ENCODE measurements at regions not wholly inside any gene's neighbourhood (a gene's known extent, or its start where the extent isn't known, plus 50 kb on each side); places are given as distances from the start of the nearest gene placed in this dataset.

- Mint-ChIP-seq H3K27me3 (ENCODE audit: insufficient read depth, low read depth, poor library complexity) (no peaks in the 10 kb centered on the region), H3K4me3 (no peak overlapping the region), H3K36me3 (ENCODE audit: low read depth) (no peaks in the 10 kb centered on the region), H3K9me3 (peaks cover 5% of the 10 kb centered on the region; the same call in 1 of the 3 replicates), H3K4me1 (peaks cover 4% of the 10 kb centered on the region; the same call in 2 of the 3 replicates), H3K27ac (no peak overlapping the region)
- H3K27ac ChIP-seq (ENCODE audit: low read depth): no peak overlapping the region
- H3K4me2 ChIP-seq: no peak overlapping the region
- H3K4me1 ChIP-seq (ENCODE audit: insufficient read depth): no peaks in the 10 kb centered on the region
- H4K20me1 ChIP-seq (replicated peaks; ENCODE audit: insufficient read depth): no peaks in the 10 kb centered on the region
- H2AFZ ChIP-seq: no peak overlapping the region
- no peaks in the 10 kb centered on the region for H3K9me2 ChIP-seq (ENCODE audit: insufficient read depth)
- H3F3A ChIP-seq (replicated peaks; ENCODE audit: low read depth): no peaks in the 10 kb centered on the region
- H3K36me3 ChIP-seq (ENCODE audit: insufficient read depth): no peaks in the 10 kb centered on the region
- no peak for TF ChIP-seq POLR2AphosphoS5 (IDR thresholded peaks at IDR 0.05; ENCODE audit: low read depth)
- TF ChIP-seq JUNB (IDR thresholded peaks at IDR 0.05; ENCODE audit: unreplicated experiment): no peak
- no peak for TF ChIP-seq NANOG (IDR thresholded peaks at IDR 0.05; ENCODE audit: borderline replicate concordance)
- TF ChIP-seq ZNF331 (CRISPR knock-in tag; IDR thresholded peaks at IDR 0.05; ENCODE audit: low read depth): no peak
- no peak for TF ChIP-seq EZH2phosphoT487 (IDR thresholded peaks at IDR 0.05; ENCODE audit: unreplicated experiment)
- TF ChIP-seq REST (IDR thresholded peaks at IDR 0.05; ENCODE audit: unreplicated experiment): no peak
- no peak for TF ChIP-seq CREB1 (CRISPR knock-in tag; IDR thresholded peaks at IDR 0.05; ENCODE audit: low read depth)
- no peak for TF ChIP-seq STAT1 (IDR thresholded peaks at IDR 0.05; ENCODE audit: unreplicated experiment)
- no peak for TF ChIP-seq ETS1 (IDR thresholded peaks at IDR 0.05)
- no peak for TF ChIP-seq CTCF (conservative IDR thresholded peaks at IDR 0.05; ENCODE audit: low read depth in 2 of 2)
- no peak for TF ChIP-seq ZNF462 (CRISPR knock-in tag; IDR thresholded peaks at IDR 0.05)
- no peak for TF ChIP-seq EZH2 (IDR thresholded peaks at IDR 0.05; ENCODE audit: low read depth, unreplicated experiment)
- no peak for TF ChIP-seq ZNF114 (CRISPR knock-in tag; IDR thresholded peaks at IDR 0.05)
- H3K4me3 ChIP-seq: no peak overlapping the region
- DNase-seq (ENCODE audit: low spot score) (no peak), ATAC-seq (no peak)
- no peaks in the 10 kb centered on the region for H3K27me3 ChIP-seq (ENCODE audit: insufficient read depth)
- H3K79me2 ChIP-seq (replicated peaks; ENCODE audit: insufficient read depth): no peaks in the 10 kb centered on the region
Observed at GRCh38 chr14:83023369-83023768, 1489.7 kb upstream of the SEL1L start.

All from GM23338 (cell line).